Endothelial cell of umbilical vein (primary cell): ENCODE measurements at regions not wholly inside any gene's neighbourhood (a gene's known extent, or its start where the extent isn't known, plus 50 kb on each side); places are given as distances from the start of the nearest gene placed in this dataset.

Experiments
- BruUV-seq: library from RNA; stranded (reverse); fragments of 400-500 nt; replicated peaks from 2 replicates; lab custom pipeline; 2021; lab: Mats Ljungman, UMichigan
- CTCF ChIA-PET: fragments of 300-600, 350-600 bp; sonication (Branson Sonifier 250); formaldehyde crosslinking; loops from one replicate; lab custom pipeline; 2021; ENCODE audit warnings: antibody characterized with exemption, inconsistent platforms; lab: Charles Lee
- POLR2A ChIA-PET: fragments of 300-600, 350-600 bp; sonication (Branson Sonifier 250); formaldehyde crosslinking; loops from one replicate; lab custom pipeline; 2021; ENCODE audit warnings: antibody characterized with exemption, inconsistent platforms; lab: Charles Lee
- DNase-seq: peaks from one replicate; pipeline ENCODE4 v3.0.0-alpha.2; 2011; ENCODE audit warnings: low read depth, low spot score
- FAIRE-seq: peaks from 2 replicates; lab custom pipeline; 2011; peaks lifted over from hg19 to GRCh38; lab: Jason Lieb, UNC
- H2AFZ ChIP-seq: 2 replicates; pipeline ENCODE4 v1.6.0; 2012; ENCODE audit warnings: low read depth, low read length, control low read depth, inconsistent platforms
- H3K27ac ChIP-seq: 2 replicates; pipeline ENCODE4 v1.5.1; 2011; ENCODE audit warnings: low read depth, mild to moderate bottlenecking, control low read depth, low read length, moderate library complexity; ENCODE audit not compliant: insufficient read depth
- H3K27me3 ChIP-seq, 2 experiments: 2 replicates each; pipeline versions ENCODE4 v1.6.0 to v1.6.1; 2011; ENCODE audit warnings: low read length in 2 of 2, mixed read lengths in 1 of 2; ENCODE audit not compliant: control insufficient read depth in 2 of 2, insufficient read depth in 2 of 2
- H3K36me3 ChIP-seq, 2 experiments: 2 replicates in 1 of 2; 3 replicates in 1 of 2; pipeline ENCODE4 v1.5.1; 2011; ENCODE audit warnings: low read length in 2 of 2, mild to moderate bottlenecking in 1 of 2, moderate library complexity in 1 of 2; ENCODE audit not compliant: control insufficient read depth in 2 of 2, insufficient read depth in 2 of 2; ENCODE audit errors: extremely low read depth in 1 of 2
- H3K4me1 ChIP-seq: 3 replicates; pipeline ENCODE4 v1.5.1; 2011; ENCODE audit warnings: mild to moderate bottlenecking, low read length; ENCODE audit not compliant: control insufficient read depth, insufficient read depth; ENCODE audit errors: extremely low read depth
- H3K4me2 ChIP-seq: 2 replicates; pipeline ENCODE4 v1.6.1; 2011; ENCODE audit warnings: low read length, control low read depth, mixed read lengths; ENCODE audit not compliant: insufficient read depth
- H3K4me3 ChIP-seq, 3 experiments: fragments of 200-600 bp in 1 of 3; sonication (generic), shearing (Covaris generic) in 1 of 3; replicated peaks in 1 of 3; 2 replicates each; pipeline ENCODE4 v1.5.1; 2011 to 2016; ENCODE audit warnings: control low read depth in 3 of 3, low read length in 3 of 3, mild to moderate bottlenecking in 2 of 3, inconsistent platforms in 1 of 3, low read depth in 1 of 3, moderate library complexity in 1 of 3; ENCODE audit not compliant: insufficient read depth in 1 of 3
- H3K79me2 ChIP-seq: 2 replicates; pipeline ENCODE4 v1.6.0; 2012; ENCODE audit warnings: low read length, inconsistent platforms; ENCODE audit not compliant: control insufficient read depth, insufficient read depth
- H3K9ac ChIP-seq: replicated peaks from 2 replicates; pipeline ENCODE3; 2011; ENCODE audit warnings: low read length, control low read depth; ENCODE audit not compliant: insufficient read depth; ENCODE audit errors: extremely low read depth
- H3K9me1 ChIP-seq: replicated peaks from 3 replicates; pipeline ENCODE4 v1.6.0; 2011; ENCODE audit warnings: mild to moderate bottlenecking, low read length; ENCODE audit not compliant: control insufficient read depth, insufficient read depth; ENCODE audit errors: extremely low read depth
- H3K9me3 ChIP-seq: replicated peaks from 2 replicates; pipeline ENCODE4 v1.5.1; 2012; ENCODE audit warnings: low read length, inconsistent platforms; ENCODE audit not compliant: control insufficient read depth, insufficient read depth
- H4K20me1 ChIP-seq: replicated peaks from 2 replicates; pipeline ENCODE3; 2011; ENCODE audit warnings: mild to moderate bottlenecking, low read length; ENCODE audit not compliant: control insufficient read depth, insufficient read depth; ENCODE audit errors: extremely low read depth
- EZH2 ChIP-seq: IDR thresholded peaks from 2 replicates; pipeline ENCODE4 v1.6.1; 2012; ENCODE audit warnings: borderline replicate concordance, low read depth, mild to moderate bottlenecking, moderate library complexity, low read length, inconsistent platforms; ENCODE audit not compliant: severe bottlenecking
- FOS ChIP-seq: IDR thresholded peaks from 2 replicates; pipeline ENCODE4 v1.6.1; 2011; ENCODE audit warnings: mild to moderate bottlenecking, low read length, moderate library complexity, borderline replicate concordance; ENCODE audit not compliant: insufficient read depth
- GATA2 ChIP-seq: IDR thresholded peaks from 2 replicates; pipeline ENCODE4 v1.7.0; 2011; ENCODE audit warnings: low read depth, mild to moderate bottlenecking, moderate library complexity, mixed read lengths, low read length; ENCODE audit not compliant: insufficient read length, insufficient read depth
- JUN ChIP-seq: IDR thresholded peaks from 2 replicates; pipeline ENCODE4 v1.6.1; 2011; ENCODE audit warnings: borderline replicate concordance, low read depth; ENCODE audit not compliant: insufficient read length, insufficient read depth
- MYC ChIP-seq: IDR thresholded peaks from one replicate; pipeline ENCODE4 v1.6.1; 2011; ENCODE audit warnings: mild to moderate bottlenecking, low read depth, low read length
- POLR2A ChIP-seq: IDR thresholded peaks from 2 replicates; pipeline ENCODE4 v1.6.1; 2012; ENCODE audit warnings: low read depth, mild to moderate bottlenecking, control low read depth, low read length
- POLR2AphosphoS5 ChIP-seq: IDR thresholded peaks from 2 replicates; pipeline ENCODE4 v1.6.1; 2012; ENCODE audit warnings: low read depth, mild to moderate bottlenecking, control low read depth, low read length, moderate library complexity; ENCODE audit not compliant: insufficient read depth
- dilution Hi-C: fragments of 300-500 bp; cut with MboI; formaldehyde crosslinking; loops from one replicate; pipeline ENCODE4 v1.15.0; 2019; ENCODE audit warnings: low sequenced_read_pairs; ENCODE audit not compliant: extremely low pct_ligation_motif_present
- intact Hi-C: fragments of 100-400 bp; cut with micrococcal nuclease; formaldehyde crosslinking; loops from one replicate; pipeline ENCODE4 v1.10.0; 2022
- TF ChIP-seq, protein P1 (sequence below), 2 donors: IDR thresholded peaks; 1 replicate in 1 of 2; 2 replicates in 1 of 2; pipeline ENCODE4 v1.5.1; 2011; ENCODE audit warnings: low read length in 2 of 2, mild to moderate bottlenecking in 2 of 2, moderate library complexity in 2 of 2, control low read depth in 1 of 2, inconsistent platforms in 1 of 2, low read depth in 1 of 2; ENCODE audit not compliant: insufficient read depth in 1 of 2; ENCODE audit errors: extremely low read depth in 1 of 2
- TF ChIP-seq, protein P2 (sequence below): IDR thresholded peaks from 2 replicates; pipeline ENCODE4 v1.6.1; 2011; ENCODE audit not compliant: insufficient read depth, insufficient read length

DNA sequence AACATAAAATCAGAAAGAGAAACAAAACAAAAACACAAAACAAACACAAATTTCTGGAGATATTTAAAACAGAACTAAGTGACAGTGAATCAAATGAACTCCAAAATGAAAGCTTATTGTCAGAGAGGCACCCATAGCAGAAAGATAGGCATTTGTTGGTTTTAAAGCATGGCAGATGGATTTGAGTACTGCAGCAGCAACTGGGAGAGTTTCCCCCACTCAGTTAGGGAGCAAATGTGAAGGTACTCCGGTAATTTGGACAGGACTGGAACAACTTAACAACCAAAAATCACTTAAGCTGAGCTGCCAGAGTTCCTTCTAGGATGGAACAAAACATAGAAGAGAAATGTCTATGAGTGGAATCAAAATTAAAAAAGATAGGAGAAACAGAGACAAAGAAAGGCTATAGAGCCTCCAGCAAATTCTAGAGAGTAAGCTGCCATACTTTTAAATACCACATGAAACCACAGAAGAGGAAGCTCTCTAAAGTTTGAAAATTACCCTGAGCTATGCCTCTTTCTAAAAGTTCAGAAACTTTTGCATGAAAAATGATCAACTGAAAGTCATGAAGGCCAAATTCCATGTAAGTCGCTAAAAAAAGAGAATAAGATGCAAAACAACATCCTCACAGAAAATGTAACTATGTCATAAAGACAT is 1248.3 kb upstream of the USP15 start:
- no peak overlapping the region for H3K4me3 ChIP-seq
- no peak overlapping the region for H2AFZ ChIP-seq
- H3K79me2 ChIP-seq, result no peaks in the 10 kb centered on the region
- H3K4me2 ChIP-seq, result no peak overlapping the region
- no peaks in the 10 kb centered on the region for H3K9me1 ChIP-seq
- BruUV-seq, result no TSS peak
- no peak for DNase-seq
- no peak overlapping the region for H3K9ac ChIP-seq
- no peak for FAIRE-seq
- no peak overlapping the region for H3K27ac ChIP-seq
- no peaks in the 10 kb centered on the region for H4K20me1 ChIP-seq
- ChIA-PET POLR2A (no interaction called here), CTCF (interaction anchor here (0.8 kb wide), 1 partner anchor 22 kb away, joined by 3 read pairs; no protein-coding TSS in a partner anchor)
- no peaks in the 10 kb centered on the region for H3K4me1 ChIP-seq
- intact Hi-C loops (no loop called here), dilution Hi-C loops (no loop called here)
- H3K36me3 ChIP-seq, result no peaks in the 10 kb centered on the region
- no peaks in the 10 kb centered on the region for H3K27me3 ChIP-seq
- TF ChIP-seq EZH2 (no peak), POLR2AphosphoS5 (no peak), FOS (no peak), GATA2 (no peak), JUN (no peak), MYC (no peak), POLR2A (no peak)
- TF ChIP-seq, protein P1, sequence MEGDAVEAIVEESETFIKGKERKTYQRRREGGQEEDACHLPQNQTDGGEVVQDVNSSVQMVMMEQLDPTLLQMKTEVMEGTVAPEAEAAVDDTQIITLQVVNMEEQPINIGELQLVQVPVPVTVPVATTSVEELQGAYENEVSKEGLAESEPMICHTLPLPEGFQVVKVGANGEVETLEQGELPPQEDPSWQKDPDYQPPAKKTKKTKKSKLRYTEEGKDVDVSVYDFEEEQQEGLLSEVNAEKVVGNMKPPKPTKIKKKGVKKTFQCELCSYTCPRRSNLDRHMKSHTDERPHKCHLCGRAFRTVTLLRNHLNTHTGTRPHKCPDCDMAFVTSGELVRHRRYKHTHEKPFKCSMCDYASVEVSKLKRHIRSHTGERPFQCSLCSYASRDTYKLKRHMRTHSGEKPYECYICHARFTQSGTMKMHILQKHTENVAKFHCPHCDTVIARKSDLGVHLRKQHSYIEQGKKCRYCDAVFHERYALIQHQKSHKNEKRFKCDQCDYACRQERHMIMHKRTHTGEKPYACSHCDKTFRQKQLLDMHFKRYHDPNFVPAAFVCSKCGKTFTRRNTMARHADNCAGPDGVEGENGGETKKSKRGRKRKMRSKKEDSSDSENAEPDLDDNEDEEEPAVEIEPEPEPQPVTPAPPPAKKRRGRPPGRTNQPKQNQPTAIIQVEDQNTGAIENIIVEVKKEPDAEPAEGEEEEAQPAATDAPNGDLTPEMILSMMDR (IDR thresholded peaks at IDR 0.05; ENCODE audit: extremely low read depth in 1 of 2, insufficient read depth in 1 of 2, low read depth in 1 of 2, low read length in 2 of 2), result no peak
- TF ChIP-seq, protein P2, sequence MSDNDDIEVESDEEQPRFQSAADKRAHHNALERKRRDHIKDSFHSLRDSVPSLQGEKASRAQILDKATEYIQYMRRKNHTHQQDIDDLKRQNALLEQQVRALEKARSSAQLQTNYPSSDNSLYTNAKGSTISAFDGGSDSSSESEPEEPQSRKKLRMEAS, result no peak
- no peaks in the 10 kb centered on the region for H3K9me3 ChIP-seq
